ENCODE measurements at regions not wholly inside any gene's neighbourhood (a gene's known extent, or its start where the extent isn't known, plus 50 kb on each side); places are given as distances from the start of the nearest gene placed in this dataset.

DNA sequence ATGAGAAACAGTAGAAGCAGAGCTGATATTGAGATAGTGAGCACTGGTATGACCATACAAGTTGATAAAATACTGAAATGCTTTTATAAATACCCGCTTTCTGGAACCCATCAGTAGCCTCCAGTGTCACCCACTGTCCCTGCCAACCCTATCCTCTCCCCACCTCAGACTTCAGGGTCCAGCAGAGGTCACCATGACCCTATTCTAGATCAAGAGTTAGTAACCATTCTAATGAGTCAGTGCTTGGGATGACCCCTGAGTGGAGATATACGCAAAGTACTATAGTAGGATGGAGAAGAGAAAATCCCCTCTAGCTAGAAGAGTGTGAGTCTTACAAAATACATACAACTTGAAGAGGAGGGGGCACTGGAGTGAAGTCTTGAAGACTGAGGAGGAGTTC, 297.9 kb upstream of the BRINP1 start:
- Histone ChIP-seq H3K4me1 (no peaks in the 10 kb centered on the region), H3K36me3 (no peaks in the 10 kb centered on the region), H3K4me3 (no peak overlapping the region), H3K27ac (no peak overlapping the region), H3K9me3 (no peaks in the 10 kb centered on the region), H3K27me3 (no peaks in the 10 kb centered on the region)
- TF ChIP-seq POLR2AphosphoS5 (IDR thresholded peaks at IDR 0.05; ENCODE audit: insufficient read depth in 1 of 2, low read depth in 1 of 2) (no peak), CTCF (IDR thresholded peaks at IDR 0.05) (no peak), POLR2A (IDR thresholded peaks at IDR 0.05) (no peak)
- DNase-seq (ENCODE audit: extremely low spot score in 2 of 2) = no peak
- intact Hi-C loops (cut with DNase I) = no loop called here

DNA sequence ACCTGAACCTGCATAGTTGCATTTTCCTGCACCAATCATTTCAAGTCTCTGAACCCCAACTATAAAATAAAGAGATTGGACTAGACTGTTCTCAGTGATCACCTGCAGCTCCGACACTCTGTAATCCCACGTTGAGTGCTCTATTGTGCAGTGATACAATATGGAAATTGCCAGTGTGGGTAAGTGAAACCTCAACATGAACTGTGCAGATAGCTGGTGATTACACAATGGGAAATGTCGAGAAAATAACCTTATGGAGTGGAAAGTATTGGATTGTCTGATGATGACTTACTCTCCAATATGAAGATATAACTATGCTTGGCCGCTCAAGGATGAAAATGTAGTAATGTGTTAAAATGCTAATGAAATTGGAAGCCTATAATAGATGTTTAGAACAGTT, 293.1 kb upstream of the BRINP1 start:
- Histone ChIP-seq H3K27ac (no peak overlapping the region), H3K9me3 (no peaks in the 10 kb centered on the region), H3K4me3 (no peak overlapping the region), H3K36me3 (no peaks in the 10 kb centered on the region), H3K27me3 (no peaks in the 10 kb centered on the region), H3K4me1 (no peaks in the 10 kb centered on the region)
- no peak for TF ChIP-seq CTCF (IDR thresholded peaks at IDR 0.05)
- TF ChIP-seq POLR2AphosphoS5 (IDR thresholded peaks at IDR 0.05; ENCODE audit: insufficient read depth in 1 of 2, low read depth in 1 of 2) = no peak
- no peak for TF ChIP-seq POLR2A (IDR thresholded peaks at IDR 0.05)
- DNase-seq (ENCODE audit: extremely low spot score in 2 of 2) = no peak
- intact Hi-C loops (cut with DNase I) = no loop called here

DNA sequence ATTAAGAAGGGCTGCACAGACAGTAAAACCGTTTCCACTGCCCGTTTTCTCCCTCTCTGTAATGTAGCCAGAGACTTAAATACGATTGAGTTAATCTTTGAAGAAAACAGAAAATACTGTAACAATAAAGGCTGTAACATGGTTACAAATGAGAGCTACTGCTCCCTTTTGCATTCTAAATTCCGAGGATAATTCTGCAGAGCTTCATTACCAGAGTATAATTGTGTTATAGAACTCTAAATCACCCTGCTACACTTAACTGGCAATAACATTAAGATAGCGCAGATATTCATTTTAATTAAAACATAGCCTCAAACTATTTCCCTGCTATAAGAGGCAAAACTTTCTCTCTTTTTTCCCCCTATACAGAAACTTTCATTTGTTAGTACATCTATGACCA, 283.7 kb upstream of the BRINP1 start:
- H3K36me3 ChIP-seq = no peaks in the 10 kb centered on the region
- no peak overlapping the region for H3K4me3 ChIP-seq
- H3K27ac ChIP-seq = no peak overlapping the region
- no peak for DNase-seq (ENCODE audit: extremely low spot score in 2 of 2)
- intact Hi-C loops (cut with DNase I) = no loop called here
- no peaks in the 10 kb centered on the region for H3K27me3 ChIP-seq
- H3K4me1 ChIP-seq = no peaks in the 10 kb centered on the region
- no peaks in the 10 kb centered on the region for H3K9me3 ChIP-seq
- TF ChIP-seq POLR2A (IDR thresholded peaks at IDR 0.05) = no peak
- no peak for TF ChIP-seq POLR2AphosphoS5 (IDR thresholded peaks at IDR 0.05; ENCODE audit: insufficient read depth in 1 of 2, low read depth in 1 of 2)
- TF ChIP-seq CTCF (IDR thresholded peaks at IDR 0.05) = no peak

DNA sequence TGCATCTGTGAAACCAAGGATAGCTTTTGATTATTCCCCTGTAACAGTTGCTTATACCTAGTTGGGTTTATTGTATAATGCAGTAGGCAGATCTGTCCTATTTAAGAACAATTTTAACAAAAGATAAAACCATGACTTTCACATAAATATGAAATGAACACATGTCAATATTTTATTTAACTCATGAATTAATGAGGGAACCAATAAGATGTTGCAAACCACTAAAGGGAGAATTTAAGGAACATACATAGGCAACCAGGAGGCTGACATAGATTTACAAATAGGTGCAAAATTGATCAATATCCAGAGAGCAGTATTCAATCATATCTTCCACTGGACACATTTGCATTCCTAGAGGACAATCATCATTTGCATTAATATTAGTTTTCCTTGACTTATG, 280.0 kb upstream of the BRINP1 start:
- no peak for DNase-seq (ENCODE audit: extremely low spot score in 2 of 2)
- intact Hi-C loops (cut with DNase I) = no loop called here
- TF ChIP-seq POLR2A (IDR thresholded peaks at IDR 0.05) = no peak
- no peak for TF ChIP-seq CTCF (IDR thresholded peaks at IDR 0.05)
- no peak for TF ChIP-seq POLR2AphosphoS5 (IDR thresholded peaks at IDR 0.05; ENCODE audit: insufficient read depth in 1 of 2, low read depth in 1 of 2)
- Histone ChIP-seq H3K9me3 (no peaks in the 10 kb centered on the region), H3K27me3 (no peaks in the 10 kb centered on the region), H3K4me3 (no peak overlapping the region), H3K36me3 (no peaks in the 10 kb centered on the region), H3K27ac (no peak overlapping the region), H3K4me1 (no peaks in the 10 kb centered on the region)

DNA sequence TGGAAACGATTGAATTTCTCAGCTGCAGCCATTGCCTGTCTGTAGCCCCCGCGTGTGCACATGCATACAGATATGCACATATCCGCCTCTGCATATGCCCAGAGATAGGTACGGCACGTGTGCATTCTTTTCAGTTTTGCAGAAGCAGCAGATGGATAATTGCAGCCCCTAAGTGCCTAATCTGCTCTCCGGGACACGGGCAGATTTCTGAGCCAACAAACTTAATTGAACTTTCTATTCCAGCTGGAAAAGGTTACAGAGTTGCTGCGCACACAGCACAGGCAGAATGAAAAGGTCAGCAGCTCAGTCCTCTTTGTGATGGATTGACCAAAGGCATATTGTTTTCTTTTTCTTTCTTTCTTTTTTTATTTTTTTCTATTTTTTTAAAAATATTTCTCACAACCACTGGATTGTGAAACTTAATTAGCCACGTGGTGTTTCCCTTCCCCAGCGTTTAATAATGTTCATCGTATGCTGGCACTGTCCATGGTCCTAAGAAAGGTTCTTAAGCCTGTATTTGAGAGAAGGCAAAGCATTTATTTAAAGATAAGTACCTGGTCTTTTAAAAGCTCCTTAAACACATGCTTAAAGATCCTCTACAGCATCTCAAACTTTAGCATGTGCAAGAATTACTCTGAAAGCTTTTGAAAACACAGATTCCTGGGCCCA, 270.2 kb upstream of the BRINP1 start:
- Histone ChIP-seq H3K27me3 (no peaks in the 10 kb centered on the region), H3K4me1 (no peaks in the 10 kb centered on the region), H3K27ac (no peak overlapping the region), H3K4me3 (no peak overlapping the region), H3K9me3 (no peaks in the 10 kb centered on the region), H3K36me3 (no peaks in the 10 kb centered on the region)
- no peak for TF ChIP-seq POLR2AphosphoS5 (IDR thresholded peaks at IDR 0.05; ENCODE audit: insufficient read depth in 1 of 2, low read depth in 1 of 2)
- TF ChIP-seq POLR2A (IDR thresholded peaks at IDR 0.05) = no peak
- no peak for DNase-seq (ENCODE audit: extremely low spot score in 2 of 2)
- intact Hi-C loops (cut with DNase I) = no loop called here
